HG02798 (cell line): ENCODE measurements at regions not wholly inside any gene's neighbourhood (a gene's known extent, or its start where the extent isn't known, plus 50 kb on each side); places are given as distances from the start of the nearest gene placed in this dataset.

Source experiments
- ATAC-seq: cut with Tn5 transposase; IDR thresholded peaks from one replicate; pipeline ENCODE4 v1.9.1; 2021; ENCODE audit warnings: mild to moderate bottlenecking; ENCODE audit not compliant: unreplicated experiment, poor library complexity

DNA sequence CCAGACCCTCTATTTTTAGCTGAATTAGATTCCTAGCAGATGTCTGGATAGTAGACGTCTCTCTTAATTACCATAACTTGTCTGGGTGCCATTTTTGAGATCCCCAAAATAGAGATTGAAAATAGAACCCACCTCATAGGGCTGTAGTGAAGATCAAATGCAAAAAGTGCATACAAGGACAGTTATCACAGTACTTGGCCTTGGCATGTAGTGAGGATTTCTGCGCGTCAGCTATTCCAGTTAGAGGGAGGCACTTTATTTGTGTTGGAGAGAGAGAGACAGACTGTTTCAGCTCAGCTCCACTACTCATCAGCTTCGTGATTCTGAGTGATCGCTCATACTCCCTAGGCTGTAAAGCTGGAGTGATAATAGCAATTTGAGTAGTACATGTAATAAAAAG, 59.6 kb upstream of the CDH13 start:
- ATAC-seq, result no peak

DNA sequence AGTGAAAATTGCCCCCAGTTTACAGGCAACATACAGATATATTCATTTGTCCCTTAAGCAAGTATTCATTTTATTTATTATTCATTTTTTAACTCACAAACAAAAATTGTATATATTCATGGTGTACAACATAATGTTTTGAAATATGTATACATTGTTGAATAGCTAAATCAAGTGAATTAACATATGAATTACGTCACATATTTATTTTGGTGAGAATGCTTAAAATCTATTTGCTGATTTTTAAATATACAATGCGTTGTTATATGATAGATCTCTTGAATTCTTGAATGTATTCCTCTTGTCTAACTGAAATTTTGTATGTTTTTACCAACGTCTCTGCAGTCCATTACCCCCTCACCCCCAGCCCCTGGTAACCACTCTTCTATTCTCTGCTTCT, 63.4 kb upstream of the CDH13 start:
- no peak for ATAC-seq

DNA sequence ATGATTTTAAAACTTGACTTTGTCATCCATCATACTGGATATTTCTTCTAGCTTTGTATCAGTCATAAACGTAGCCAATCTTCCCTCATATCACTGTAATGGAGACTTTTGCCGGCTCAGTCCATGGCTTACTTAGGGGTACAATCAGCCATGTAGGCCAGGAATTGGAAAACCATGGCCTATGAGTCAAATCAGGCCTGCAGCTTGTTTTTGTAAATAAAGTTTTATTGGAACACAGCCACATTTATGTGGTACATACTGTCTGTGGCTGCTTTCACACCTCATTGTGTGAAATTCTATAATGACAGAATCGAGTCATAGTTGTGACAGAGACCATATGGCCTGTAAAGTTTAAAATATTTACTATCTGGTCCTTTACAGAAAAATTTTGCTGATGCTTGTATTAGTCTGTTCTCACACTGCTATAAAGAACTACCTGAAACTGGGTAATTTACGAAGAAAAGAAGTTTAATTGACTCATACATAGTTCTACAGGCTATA, 64.5 kb upstream of the CDH13 start:
- ATAC-seq, result no peak

DNA sequence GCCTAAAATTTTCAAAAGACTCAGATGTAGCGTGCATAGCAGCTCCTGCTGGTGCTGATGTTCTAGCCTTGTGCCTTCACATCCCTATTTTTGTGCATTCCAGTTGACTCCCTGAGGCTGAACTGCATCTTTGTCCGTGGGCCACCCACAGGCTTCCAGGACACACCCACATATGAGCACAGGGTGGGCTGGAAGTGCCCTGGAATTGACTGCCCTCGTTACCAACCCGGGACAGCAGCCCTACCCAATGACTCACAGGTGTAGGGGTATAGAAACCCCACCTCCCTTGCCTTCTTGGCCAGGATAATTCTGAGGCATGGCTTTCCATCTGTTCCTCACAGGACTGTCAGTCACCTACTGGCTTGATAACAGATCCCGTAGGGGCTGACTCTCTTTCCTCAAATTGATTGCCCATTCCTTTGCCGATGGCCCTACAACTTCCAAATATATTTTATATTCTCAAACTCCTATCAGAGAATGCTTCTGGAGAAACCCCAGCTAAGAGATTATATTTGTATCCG, 65.9 kb upstream of the CDH13 start:
- no peak for ATAC-seq

DNA sequence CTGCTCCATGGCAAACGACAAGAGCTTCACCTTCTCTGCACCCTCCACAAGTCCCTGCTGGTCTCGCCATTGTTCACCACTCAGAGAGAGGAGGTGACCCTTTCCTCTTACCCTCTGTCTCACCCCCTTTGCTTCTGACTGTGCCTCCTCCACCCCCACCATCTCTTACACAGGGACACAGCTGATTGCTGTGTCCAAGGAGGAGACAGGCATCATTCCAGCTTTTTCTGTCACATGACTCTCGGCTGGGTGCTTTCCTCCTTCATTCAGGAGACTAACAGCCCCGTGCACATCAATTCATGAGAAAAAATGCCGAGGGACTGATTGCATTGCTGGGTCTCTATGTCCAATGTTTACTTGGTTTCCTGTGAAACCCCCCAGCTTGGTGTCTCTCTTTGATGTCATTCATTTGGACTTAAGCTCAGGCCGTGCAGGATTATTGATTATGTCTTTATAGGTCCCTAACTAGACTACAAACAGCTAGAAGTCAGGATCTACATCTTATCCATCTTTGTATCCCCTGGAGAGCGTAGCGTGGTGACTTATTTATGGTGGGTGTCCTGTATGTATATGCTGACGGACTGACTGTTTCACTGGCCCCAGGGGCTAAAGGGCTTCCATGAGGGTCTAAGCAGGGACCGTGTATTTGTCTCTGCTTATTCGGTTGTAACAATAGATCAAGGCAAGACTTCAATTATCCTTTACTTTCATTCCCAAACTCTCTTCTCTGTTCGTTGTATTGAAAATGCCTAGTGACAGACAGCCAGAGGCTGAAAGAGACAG, 82.2 kb upstream of the CDH13 start:
- ATAC-seq, result no peak

DNA sequence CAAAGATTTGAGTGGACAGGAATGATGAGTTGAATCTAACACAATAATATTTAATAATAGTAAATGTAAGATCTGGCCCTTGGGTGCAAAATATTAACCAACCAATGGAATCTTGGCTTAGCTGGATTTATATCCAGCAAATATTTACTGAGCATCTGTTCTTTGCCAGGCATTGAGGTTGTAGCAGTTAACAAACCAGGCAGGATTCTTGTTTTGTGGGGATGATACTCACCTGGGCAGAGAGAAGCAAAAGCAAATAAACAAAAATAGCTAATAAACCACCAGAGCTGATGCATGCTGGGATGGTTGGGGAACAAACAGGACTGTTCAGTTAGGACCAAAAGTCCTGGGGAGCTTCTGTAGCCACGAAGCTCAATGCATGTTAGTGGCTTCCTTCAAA, 84.1 kb upstream of the CDH13 start:
- no peak for ATAC-seq

DNA sequence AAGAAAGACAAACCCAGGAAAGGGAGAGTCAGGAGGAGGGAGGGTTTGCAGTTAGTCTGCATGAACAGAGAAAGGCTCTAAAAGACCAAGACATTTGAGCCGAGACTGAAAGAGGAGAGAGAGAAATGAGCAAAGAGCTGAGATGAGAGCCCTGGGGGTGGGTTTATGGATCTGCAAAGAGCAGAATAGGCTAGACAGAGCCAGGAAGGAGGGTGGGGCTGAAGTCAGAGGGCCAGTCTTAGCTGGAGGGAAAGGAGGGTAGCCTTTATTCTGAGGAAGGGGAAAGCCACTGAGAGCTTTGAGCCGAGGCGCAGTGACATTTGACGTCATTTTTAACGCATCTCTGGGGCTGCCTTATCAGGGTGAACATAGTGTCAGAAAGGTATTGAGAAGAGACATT, 85.7 kb upstream of the CDH13 start:
- ATAC-seq, result no peak

DNA sequence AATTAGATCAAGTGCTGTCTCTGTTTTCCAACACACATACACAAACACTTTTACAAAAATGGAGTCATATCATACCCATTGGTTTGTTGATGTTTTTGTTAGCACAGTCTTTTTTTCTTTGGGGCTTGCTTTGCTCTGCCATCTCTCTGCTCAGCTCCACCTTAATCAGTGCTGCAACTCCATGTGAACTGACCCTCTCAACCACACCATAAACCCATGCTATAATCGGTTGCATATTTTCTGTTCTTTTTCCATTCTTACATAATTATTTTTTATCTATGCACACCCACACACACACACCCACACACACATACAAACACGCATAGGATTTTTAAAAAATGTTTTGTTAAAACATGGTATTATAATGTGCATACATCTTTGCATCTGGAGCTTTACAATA, 91.0 kb upstream of the CDH13 start:
- no peak for ATAC-seq

DNA sequence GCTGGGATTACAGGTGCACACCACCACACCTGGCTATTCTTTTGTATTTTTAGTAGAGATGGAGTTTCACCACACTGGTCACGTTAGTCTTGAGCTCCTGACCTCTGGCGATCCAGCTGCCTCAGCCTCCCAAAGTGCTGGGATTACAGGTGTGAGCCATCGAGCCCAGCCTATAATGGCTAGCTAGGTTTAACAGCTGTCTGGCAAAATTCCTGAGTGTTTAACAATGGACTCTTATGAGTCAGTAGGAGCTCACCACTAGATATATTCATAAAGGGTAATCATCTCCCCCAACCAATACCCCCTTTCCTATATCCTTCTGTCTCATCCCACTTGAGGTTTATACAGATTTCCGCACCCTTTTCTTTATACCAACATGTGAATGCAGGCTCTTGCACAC, 91.5 kb upstream of the CDH13 start:
- no peak for ATAC-seq

DNA sequence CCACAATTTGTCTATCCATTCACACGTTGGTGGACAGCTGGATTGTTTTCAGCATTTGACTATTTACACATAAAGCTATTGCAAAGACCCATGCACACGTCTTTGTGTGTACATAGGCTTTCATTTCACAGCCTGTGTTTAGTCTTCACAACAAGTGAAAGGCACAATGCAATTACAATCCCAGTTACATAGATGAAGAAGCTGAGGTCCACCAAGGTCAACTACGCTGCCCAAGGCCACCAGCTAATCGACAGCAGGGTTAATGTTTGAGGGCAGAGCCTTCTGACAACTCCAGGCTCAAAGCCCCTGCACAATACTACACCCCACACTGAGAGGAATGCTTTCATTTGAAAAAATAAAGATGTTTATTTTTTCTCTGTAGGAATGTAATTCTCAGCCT, 93.6 kb upstream of the CDH13 start:
- ATAC-seq, result no peak

DNA sequence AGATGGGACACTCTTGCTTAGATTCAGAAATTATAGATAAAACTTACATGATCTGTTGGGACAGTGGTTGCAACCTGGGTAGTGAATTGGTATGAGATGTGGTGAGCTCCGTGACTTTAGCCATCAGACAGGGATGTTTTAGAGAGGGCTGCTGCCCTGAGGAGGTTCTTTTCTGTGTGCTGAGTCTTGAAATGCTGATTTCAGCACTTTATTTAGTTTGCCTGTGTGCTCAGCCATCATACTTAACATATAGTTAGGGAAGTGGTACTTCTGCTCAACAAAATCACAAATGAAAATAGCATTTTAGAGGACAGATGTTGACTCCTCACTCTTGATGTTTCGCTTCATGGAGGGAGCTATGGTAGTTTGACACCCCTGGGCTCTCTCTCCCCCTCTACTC, 95.9 kb upstream of the CDH13 start:
- ATAC-seq, result no peak

DNA sequence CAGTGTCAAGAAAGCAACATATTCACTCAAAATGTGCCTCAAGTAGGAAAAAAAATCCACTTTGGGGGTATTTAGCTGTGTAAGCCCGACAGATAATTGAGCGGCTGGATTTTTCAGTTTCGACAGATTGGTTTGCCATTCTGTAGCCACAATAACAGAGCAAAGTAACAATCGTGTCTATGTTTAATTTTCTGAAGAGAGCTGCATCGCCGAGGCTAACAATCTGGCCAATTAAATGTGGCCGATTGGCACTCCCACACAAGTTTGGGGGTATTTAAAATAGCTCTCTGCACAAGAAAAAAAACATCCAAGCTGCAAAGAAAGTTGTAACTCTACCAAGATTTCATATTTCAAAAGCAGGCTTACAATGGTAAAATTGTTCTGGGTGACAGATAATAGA, 99.7 kb upstream of the CDH13 start:
- no peak for ATAC-seq

DNA sequence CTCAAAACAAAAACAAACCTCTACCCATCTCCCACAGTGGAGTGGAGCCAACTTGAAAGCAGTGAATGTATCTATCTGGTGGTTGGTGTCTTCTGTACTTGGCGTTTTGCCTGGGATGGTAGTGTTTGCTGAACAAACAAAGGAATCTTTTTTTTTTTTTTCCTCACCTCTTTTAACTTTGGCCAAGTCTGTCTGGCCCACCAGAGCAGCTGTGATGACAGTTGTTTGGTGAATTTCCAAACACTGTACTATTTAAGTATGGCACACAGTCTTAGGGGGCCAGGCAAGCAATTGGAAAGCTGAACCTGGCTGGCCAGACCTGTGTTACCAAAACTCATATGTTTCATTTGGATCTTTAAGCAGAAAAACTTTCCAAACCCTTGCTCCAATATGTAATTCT, 101.8 kb upstream of the CDH13 start:
- no peak for ATAC-seq

DNA sequence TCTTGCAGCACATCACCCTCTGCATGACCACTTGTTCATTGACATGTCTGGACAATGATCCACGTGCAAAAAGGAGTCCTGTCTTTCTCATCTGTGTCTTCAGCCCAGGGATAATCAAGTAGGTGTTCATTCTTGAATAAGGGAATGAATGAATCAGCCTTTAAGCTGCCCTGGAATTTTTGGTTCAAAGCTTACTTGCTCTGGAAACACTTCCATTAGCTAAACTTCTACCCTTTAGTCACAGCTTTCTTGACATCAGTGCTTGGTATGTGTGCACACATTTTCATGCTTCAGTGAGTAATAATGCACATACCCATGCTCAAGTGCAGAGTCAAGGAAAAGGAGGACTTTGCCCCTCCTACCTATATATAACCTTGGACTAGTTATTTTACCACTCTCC, 103.0 kb upstream of the CDH13 start:
- ATAC-seq, result no peak

DNA sequence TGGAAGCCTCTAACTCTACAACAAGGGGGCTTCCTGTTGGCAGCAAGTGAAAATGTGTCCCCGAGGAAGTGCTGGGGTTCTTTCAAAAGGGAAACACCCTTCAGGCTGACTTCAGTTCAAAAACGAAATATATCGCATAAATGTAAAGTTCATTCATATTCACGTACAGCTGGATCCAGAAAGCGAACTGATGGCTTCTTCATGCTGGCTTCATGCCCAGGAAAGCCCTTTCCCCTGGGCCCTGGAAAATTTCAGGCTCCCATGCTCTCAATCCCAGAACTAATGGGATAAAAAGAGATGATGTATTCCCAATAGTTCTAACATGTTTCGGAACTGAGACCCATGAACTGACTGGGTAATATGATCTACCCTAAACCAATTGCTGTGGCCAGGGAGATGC, 104.7 kb upstream of the CDH13 start:
- no peak for ATAC-seq

DNA sequence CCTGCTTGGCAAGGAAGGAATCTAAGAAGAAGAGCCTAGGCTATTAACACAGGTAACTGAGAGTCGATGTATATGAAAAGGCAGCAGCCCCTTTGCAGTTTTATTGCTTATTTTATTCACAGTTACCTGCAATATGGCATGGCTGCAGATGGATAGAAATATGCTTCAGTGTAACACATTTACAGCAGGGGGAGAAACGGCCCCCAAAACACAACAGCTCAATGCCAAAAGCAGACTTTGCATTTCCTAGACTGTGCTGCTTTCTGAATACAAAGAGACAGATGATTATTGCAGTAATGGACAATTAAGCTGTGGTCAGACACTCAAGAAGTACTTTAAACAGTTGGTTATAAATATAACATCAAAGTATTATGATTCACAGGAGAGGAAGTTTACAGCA, 108.0 kb upstream of the CDH13 start:
- ATAC-seq, result no peak

DNA sequence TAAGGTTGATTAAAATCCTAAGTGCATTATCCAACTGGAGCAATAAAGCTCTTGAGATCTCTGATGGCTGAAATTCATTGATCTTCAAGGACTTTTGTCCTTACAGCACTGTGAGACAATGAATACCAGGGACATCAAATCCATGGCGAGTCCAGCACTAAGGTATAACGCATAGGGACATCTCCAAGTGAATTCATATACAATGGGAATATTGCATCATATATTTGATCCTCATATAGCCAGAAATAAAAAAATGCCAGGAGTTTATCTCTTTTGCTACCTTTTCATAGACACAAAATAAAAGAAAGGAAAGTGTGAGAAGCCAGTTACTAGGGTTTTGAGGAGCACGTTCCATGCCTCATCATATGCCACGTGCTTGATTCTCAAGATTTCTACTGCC, 112.5 kb upstream of the CDH13 start:
- no peak for ATAC-seq

DNA sequence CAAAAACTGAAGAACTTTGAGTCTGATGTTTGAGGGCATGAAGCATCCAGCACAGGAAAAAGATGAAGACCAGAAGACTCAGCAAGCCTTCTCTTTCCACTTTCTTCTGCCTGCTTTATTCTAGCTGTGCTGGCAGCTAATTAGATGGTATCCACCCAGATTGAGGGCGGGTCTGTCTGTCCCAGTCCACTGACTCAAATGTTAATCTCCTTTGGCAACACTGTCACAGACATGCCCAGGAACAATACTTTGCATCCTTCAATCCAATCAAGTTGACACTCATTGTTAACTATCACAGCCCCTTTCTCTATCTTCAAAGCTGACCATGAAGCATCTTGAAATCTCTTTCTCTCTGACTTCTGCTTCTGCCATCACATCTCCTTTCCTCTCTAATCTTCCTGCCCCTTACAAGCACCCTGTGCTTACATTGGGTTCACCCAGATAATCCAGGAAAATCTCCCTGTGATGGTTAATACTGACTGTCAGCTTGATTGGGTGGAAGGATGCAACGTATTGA, 115.9 kb upstream of the CDH13 start:
- ATAC-seq, result no peak

DNA sequence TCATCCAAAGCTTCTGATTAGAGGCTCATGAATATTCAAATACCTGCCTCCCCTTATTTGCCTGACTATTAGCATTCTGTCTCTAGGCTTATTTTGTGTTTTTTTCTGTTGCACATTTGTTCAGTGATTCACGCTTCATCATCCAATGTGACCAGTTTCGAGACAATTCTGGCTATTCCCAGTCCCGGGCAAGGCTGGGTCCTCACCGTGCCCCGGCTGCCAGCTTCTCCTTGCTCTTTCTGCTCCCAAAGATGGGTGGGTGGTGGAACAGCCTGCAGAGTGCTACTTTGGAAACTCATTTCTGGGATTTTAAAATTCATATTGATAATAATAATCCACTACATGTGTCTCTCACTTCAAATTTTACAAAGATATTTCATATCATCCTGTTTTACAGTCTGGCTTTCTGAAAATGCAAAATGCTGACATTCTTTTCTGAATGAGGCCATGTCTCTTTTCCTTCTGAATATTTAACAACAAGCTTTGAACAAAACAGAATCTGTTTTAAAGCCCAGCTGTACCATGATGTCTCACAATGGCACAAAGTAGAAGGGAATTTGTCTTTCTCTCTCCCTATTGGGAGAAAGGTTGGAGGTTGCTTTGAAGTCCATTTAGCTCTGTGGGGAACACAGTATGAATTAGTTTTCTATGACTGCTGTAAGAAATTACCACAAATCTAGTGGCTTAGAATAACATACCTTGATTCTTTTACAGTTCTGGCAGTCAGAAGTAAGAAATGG, 116.9 kb upstream of the CDH13 start:
- ATAC-seq, result no peak

DNA sequence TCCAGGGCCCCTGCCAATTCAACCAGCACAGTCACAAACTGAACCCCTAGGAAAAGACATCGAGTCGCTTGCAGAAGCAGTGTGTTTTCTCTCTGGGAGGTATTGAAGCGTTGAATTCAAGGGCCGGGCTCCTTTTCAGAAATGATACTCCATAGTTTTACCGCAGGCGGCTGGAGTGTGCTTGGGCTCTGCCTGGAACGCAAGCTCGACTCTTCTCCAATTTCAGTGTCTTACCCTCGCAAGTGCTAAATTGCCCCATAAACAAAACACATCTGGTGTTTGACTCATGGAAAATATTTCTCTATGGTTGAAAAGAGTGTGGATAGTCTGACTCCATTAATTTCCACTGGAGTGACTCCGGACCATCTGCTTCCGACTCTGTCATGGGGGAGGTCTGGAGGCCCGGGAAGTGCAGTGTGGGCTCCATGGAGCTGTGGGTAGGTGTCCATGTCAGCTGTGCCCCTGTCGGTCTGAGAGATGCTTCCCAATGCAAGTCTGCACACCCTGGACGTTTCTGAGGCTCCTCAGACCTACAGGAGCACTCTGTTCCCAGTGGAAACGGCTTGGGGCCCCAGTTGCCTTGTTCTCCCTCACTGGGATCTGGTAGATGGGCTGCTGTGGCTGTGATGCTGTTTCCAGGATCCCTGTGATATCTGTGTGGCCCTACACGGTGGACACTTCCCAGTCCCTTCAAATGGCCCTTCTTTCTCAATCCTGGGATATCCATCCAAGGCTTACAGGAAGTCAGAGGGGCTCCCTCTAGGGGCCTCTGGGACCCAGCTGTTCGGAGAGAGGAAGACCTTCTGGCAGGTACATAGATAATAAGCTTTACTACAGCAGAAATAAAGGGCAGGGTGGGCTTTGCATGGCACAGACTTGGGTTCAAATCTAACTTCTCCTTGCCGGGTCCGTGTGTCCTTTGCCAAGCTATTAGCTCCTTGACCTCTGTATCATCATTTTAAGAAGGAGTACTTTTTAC, 119.8 kb upstream of the CDH13 start:
- no peak for ATAC-seq
